K562 (cell line): ENCODE measurements at regions not wholly inside any gene's neighbourhood (a gene's known extent, or its start where the extent isn't known, plus 50 kb on each side); places are given as distances from the start of the nearest gene placed in this dataset.

Source experiments
- FOXK2 ChIP-seq, 2 experiments: fragments of 450-650 bp; IDR thresholded peaks in 1 of 2; conservative IDR thresholded peaks in 1 of 2; 2 replicates each; pipeline ENCODE4 v1.6.1; 2016; ENCODE audit warnings: low read depth in 2 of 2, mild to moderate bottlenecking in 1 of 2
- FOXP1 ChIP-seq: sonication (generic); formaldehyde crosslinking; IDR thresholded peaks from 2 replicates; pipeline ENCODE4 v1.8.0; 2022; ENCODE audit warnings: mild to moderate bottlenecking, missing genetic modification reagents
- HDAC3 ChIP-seq: fragments of 450-650 bp; IDR thresholded peaks from 2 replicates; pipeline ENCODE4 v1.6.1; 2018; ENCODE audit warnings: borderline replicate concordance, mild to moderate bottlenecking, moderate library complexity; ENCODE audit not compliant: partially characterized antibody
- IRF2 ChIP-seq: sonication (generic); formaldehyde crosslinking; IDR thresholded peaks from 2 replicates; pipeline ENCODE4 v1.8.1; 2022; ENCODE audit warnings: mild to moderate bottlenecking, missing genetic modification reagents
- KLF13 ChIP-seq: fragments of 450-650 bp; IDR thresholded peaks from 2 replicates; pipeline ENCODE4 v1.6.1; 2016; ENCODE audit warnings: missing genetic modification characterization, low read depth, mild to moderate bottlenecking, missing compliant biosample characterization, moderate library complexity, borderline replicate concordance
- L3MBTL2 ChIP-seq: fragments of 450-650 bp; IDR thresholded peaks from 2 replicates; pipeline ENCODE4 v1.6.1; 2016; ENCODE audit warnings: mild to moderate bottlenecking, moderate library complexity
- NUFIP1 ChIP-seq: fragments of 450-650 bp; IDR thresholded peaks from 2 replicates; pipeline ENCODE4 v1.6.1; 2018; ENCODE audit not compliant: partially characterized antibody
- RHOXF2B ChIP-seq: fragments of 250-450 bp; sonication (Bioruptor Pico); conservative IDR thresholded peaks from 2 replicates; pipeline ENCODE4 v1.5.1; 2021
- TRIM24 ChIP-seq, 2 experiments: fragments of 450-650 bp; IDR thresholded peaks; 2 replicates each; pipeline ENCODE4 v1.6.1; 2016
- TF ChIP-seq, protein P1 (sequence below): sonication (generic); formaldehyde crosslinking; IDR thresholded peaks from 2 replicates; pipeline ENCODE4 v1.8.1; 2023; ENCODE audit warnings: mild to moderate bottlenecking, missing genetic modification reagents
- TF ChIP-seq, protein P2 (sequence below): fragments of 250-450 bp; sonication (Bioruptor Pico); IDR thresholded peaks from 2 replicates; pipeline ENCODE4 v1.8.0; 2022; ENCODE audit warnings: inconsistent platforms, mild to moderate bottlenecking, moderate library complexity, borderline replicate concordance
- TF ChIP-seq, protein P3 (sequence below): fragments of 450-650 bp; formaldehyde crosslinking; IDR thresholded peaks from 2 replicates; pipeline ENCODE4 v1.4.0; 2020; ENCODE audit warnings: mild to moderate bottlenecking, mixed read lengths
- TF ChIP-seq, protein P4 (sequence below), 2 experiments: fragments of 450-650 bp; IDR thresholded peaks; 2 replicates each; pipeline ENCODE4 v1.6.1; 2018; ENCODE audit warnings: mild to moderate bottlenecking in 2 of 2, low read depth in 1 of 2; ENCODE audit not compliant: partially characterized antibody in 2 of 2

DNA sequence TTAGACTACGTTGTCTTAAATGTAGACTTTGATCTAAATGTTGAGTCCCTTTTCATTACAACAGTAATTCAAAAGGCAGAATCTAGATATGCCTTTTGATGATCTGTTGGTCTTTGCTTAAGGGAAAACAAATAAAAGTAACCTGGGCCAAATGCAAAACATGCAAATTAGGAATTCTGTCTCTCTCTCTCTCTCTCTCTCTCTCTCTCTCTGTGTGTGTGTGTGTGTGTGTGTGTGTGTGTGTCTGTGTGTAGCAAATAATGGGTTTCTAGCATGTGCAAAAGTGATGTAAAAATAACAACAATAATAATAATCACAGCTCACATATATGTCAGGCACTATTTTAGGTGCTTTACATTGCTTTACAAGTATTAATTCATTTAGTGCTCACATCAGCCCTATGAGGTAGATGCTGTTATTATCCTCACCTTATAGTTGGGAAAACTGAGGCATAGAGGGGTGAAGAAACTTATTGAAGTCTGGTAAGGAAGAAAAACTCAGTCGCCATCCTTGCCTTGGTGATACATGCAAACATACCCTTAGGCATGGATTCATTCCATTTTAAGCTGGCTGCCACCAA, 160.3 kb upstream of the ZNF217 start (continued):
- TF ChIP-seq FOXP1 (CRISPR knock-in tag) (no peak), L3MBTL2 (no peak), NUFIP1 (no peak), TRIM24 (IDR thresholded peaks at IDR 0.05) (peak; percentile 51 to 52; a peak in 3 of 4 replicates), KLF13 (tag) (no peak), RHOXF2B (no peak), FOXK2 (conservative IDR thresholded peaks at IDR 0.05 in 1 of 2, IDR thresholded peaks at IDR 0.05 in 1 of 2; ENCODE audit: low read depth in 2 of 2) (peak; percentile 54 to 70; a peak in 3 of 4 replicates), HDAC3 (peak; percentile 78), IRF2 (CRISPR knock-in tag) (no peak)
- TF ChIP-seq, protein P1, sequence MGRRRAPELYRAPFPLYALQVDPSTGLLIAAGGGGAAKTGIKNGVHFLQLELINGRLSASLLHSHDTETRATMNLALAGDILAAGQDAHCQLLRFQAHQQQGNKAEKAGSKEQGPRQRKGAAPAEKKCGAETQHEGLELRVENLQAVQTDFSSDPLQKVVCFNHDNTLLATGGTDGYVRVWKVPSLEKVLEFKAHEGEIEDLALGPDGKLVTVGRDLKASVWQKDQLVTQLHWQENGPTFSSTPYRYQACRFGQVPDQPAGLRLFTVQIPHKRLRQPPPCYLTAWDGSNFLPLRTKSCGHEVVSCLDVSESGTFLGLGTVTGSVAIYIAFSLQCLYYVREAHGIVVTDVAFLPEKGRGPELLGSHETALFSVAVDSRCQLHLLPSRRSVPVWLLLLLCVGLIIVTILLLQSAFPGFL: no peak
- TF ChIP-seq, protein P2, sequence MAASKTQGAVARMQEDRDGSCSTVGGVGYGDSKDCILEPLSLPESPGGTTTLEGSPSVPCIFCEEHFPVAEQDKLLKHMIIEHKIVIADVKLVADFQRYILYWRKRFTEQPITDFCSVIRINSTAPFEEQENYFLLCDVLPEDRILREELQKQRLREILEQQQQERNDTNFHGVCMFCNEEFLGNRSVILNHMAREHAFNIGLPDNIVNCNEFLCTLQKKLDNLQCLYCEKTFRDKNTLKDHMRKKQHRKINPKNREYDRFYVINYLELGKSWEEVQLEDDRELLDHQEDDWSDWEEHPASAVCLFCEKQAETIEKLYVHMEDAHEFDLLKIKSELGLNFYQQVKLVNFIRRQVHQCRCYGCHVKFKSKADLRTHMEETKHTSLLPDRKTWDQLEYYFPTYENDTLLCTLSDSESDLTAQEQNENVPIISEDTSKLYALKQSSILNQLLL (CRISPR knock-in tag): no peak
- TF ChIP-seq, protein P3, sequence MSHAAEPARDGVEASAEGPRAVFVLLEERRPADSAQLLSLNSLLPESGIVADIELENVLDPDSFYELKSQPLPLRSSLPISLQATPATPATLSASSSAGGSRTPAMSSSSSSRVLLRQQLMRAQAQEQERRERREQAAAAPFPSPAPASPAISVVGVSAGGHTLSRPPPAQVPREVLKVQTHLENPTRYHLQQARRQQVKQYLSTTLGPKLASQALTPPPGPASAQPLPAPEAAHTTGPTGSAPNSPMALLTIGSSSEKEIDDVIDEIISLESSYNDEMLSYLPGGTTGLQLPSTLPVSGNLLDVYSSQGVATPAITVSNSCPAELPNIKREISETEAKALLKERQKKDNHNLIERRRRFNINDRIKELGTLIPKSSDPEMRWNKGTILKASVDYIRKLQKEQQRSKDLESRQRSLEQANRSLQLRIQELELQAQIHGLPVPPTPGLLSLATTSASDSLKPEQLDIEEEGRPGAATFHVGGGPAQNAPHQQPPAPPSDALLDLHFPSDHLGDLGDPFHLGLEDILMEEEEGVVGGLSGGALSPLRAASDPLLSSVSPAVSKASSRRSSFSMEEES: no peak
- TF ChIP-seq, protein P4, sequence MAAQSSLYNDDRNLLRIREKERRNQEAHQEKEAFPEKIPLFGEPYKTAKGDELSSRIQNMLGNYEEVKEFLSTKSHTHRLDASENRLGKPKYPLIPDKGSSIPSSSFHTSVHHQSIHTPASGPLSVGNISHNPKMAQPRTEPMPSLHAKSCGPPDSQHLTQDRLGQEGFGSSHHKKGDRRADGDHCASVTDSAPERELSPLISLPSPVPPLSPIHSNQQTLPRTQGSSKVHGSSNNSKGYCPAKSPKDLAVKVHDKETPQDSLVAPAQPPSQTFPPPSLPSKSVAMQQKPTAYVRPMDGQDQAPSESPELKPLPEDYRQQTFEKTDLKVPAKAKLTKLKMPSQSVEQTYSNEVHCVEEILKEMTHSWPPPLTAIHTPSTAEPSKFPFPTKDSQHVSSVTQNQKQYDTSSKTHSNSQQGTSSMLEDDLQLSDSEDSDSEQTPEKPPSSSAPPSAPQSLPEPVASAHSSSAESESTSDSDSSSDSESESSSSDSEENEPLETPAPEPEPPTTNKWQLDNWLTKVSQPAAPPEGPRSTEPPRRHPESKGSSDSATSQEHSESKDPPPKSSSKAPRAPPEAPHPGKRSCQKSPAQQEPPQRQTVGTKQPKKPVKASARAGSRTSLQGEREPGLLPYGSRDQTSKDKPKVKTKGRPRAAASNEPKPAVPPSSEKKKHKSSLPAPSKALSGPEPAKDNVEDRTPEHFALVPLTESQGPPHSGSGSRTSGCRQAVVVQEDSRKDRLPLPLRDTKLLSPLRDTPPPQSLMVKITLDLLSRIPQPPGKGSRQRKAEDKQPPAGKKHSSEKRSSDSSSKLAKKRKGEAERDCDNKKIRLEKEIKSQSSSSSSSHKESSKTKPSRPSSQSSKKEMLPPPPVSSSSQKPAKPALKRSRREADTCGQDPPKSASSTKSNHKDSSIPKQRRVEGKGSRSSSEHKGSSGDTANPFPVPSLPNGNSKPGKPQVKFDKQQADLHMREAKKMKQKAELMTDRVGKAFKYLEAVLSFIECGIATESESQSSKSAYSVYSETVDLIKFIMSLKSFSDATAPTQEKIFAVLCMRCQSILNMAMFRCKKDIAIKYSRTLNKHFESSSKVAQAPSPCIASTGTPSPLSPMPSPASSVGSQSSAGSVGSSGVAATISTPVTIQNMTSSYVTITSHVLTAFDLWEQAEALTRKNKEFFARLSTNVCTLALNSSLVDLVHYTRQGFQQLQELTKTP (IDR thresholded peaks at IDR 0.05; ENCODE audit: low read depth in 1 of 2, partially characterized antibody in 2 of 2): peak in 1 of 2 experiments; percentile 54
